ENCODE measurements at regions not wholly inside any gene's neighbourhood (a gene's known extent, or its start where the extent isn't known, plus 50 kb on each side); places are given as distances from the start of the nearest gene placed in this dataset.

DNA sequence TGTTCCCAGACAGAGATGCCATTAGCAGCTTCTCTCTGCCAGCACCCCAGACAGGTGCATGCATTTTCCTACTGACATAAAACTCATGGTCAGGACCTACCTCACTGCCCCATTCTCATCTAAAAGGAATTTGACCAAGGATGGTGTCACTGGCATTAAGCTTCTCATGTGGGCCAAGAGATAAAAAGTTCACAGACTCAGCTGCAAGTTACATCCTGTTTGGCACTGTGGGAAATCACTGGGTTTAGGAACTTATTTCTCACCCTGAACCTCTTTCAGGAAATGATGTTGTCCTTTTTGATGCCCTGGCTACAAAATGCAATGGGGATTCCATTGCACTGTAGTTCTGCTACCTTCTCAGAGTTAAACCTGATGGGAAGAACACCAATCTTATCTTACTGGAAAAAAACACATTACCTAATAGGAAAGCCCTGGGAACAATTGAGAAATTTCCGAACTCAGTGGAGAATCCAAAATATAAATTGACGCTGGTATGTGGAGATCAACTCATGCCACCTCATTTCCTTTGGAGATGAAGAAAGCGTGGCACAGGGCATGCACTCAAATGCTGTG, 252.1 kb upstream of the COPS8 start:
- no peak for DNase-seq

DNA sequence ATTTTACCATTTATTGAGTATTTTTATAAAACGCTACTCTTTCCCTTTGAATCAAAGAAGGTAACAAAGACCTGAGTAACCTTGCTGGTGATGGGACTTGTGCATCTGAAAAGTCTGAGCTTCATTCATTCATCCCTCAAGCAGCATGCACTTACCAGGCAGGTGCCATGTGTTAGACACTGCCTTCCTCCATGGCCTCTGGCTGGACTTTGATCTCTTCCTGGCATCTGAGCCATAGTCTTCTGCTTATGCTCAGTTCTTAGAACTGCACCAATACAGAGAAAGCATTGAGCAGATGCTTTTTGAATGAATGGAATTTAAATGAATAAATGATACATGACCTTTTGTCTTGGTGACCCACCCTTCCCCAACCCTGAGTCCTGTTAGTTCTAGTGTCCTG, 251.4 kb upstream of the COPS8 start:
- DNase-seq, result no peak

DNA sequence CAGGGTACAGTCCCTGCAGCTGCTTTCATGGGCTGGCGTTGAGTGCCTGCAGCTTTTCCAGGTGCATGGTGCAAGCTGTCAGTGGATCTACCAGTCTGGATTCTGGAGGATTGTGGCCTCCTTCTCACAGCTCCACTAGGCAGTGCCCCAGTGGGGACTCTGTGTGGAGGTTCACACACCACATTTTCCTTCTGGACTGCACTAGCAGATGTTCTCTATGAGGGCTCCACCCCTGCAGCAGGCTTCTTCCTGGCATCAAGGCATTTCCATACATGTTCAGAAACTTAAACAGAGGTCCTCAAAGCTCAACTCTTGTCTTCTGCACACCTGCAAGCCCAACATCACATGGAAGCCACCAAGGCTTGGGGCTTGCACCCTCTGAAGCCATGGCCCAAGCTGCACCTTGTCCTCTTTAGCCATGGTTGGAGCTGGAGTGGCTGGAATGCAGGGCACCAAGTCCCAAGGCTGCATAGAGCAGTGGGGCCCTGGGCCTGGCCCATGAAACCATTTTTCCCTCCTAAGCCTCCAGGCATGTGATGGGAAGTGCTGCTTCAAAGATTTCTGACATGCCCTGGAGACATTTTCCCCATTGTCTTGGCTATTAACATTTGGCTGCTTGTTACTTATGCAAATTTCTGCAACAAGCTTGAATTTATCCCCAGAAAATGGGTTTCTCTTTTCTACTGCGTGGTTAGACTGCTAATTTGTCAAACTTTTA, 250.2 kb upstream of the COPS8 start:
- no peak for DNase-seq

DNA sequence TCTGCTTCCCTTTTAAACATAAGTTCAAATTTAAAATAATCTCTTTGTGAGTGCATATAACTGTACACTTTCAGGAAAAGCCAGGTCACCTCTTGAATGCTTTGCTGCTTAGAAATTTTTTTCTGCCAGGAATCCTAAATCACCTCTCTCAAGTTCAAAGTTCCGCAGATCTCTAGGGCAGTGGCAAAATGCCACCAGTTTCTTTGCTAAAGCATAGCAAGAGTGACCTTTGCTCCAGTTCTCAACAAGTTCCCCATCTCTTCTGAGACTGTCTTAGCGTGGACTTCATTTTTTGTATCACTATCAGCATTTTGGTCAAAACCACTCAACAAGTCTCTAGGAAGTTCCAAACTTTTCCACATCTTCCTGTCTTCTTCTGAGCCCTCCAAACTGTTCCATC, 249.7 kb upstream of the COPS8 start:
- peak; percentile 41 to 44 for DNase-seq

DNA sequence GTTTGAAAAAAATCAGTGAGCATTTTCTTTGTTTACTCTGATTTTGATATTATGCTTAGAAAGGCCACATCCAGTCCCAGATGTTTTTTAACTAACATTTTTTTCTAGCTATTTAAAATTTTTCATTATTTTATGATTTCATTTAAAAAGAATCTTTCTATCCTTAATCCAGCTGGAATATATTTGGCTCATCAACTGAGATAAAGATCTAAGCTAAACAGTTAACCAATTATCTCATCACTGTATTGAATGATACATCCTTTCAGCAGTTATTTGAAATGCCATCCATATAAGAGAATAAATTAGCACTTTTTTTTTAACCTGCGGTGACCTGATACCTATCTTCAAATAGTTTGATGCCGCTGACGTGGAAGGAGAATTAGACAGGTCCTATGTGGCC, 245.5 kb upstream of the COPS8 start:
- DNase-seq, result no peak

DNA sequence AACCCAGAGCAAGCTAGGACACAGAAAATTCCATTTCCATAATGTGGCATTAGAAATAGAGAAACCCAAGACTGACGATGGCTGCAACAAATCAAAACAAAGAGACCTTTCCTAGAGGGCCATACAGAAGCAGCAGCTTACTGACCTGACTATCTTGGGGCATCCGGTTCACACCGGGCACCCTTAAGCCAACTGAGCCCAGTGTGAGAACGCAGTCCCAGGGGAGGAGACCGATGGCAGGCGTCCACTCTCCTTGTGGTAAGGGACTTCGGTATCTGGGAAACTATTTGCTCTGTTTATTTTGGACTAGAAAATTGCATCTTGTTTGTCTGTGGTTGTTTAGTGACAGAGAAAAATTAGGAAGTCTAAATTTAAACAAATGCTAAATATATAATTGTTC, 244.8 kb upstream of the COPS8 start:
- no peak for DNase-seq

DNA sequence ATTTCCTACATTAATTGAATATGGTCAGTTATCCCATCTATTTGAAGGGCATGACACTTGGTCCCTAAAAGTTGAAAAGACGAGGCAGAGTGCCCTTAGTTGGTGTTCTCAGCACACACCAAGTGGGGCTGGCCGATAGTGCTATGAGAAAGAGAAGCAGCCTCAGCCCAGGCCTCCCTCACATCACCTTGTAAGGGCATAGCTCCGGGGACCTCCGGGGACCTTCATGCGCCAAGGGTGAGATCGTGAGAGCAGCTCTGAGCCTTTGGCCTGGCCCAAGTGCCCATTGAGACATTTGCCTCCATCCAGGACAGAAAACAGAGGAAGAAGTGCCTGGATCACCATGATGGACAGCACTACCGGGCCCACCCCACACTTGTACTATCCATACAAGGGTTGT, 244.3 kb upstream of the COPS8 start:
- no peak for DNase-seq

DNA sequence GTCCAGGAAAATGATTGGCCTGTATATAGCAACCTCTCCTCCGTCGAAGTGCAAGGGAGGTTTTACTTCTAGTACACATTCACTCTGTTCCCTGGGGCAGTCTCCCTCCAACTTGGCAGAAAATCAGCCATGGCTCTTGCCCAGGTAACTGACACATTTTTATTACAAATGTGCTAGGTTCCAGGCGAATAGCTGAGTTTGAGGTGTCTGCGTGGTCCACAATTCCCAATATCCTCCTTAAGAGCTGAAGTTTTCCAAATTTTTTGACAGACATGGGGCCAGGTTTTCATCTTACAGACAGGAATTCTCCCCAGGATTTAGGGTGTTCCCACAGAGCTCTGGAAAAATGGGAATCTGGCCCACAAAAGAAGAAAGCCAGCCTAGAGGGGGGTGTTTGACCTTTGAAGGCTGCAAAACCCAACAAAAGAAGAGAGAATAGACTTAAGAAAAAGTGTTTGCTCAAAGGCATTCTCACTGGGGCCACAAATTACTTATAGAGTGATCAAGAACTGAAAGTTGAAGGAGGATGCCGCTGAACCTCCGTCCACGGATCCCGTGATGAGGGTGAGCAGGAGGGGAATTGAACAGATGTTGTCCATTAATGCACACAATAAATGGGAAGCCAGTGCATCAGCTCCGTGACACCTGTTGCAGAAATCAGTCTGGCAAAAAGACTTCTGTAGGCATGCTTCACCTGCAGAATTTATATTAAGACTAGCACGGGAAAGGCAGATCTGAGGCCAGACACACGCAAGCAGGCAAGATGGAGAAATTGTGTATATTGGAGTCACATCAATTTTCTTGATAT, 242.3 kb upstream of the COPS8 start:
- DNase-seq, result no peak

DNA sequence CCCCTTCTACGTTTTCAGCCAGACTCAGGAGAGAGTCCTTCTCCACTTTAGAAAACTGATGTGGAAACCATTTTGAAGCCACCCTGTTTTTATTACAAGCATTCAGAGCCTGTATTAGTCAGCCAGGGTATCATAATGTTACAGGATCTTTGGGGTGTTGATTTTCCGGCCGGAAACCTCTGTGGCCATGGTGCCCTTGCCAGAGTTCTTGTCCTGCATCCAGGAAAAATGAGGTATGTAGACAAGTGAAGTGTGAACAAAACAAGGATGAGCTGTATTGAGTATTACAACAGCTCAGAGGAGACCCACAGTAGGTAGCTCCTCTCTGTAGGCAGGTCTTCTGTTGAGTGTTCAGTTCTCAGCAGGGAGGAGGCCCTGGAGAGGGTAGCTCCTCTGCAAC, 241.0 kb upstream of the COPS8 start:
- no peak for DNase-seq

DNA sequence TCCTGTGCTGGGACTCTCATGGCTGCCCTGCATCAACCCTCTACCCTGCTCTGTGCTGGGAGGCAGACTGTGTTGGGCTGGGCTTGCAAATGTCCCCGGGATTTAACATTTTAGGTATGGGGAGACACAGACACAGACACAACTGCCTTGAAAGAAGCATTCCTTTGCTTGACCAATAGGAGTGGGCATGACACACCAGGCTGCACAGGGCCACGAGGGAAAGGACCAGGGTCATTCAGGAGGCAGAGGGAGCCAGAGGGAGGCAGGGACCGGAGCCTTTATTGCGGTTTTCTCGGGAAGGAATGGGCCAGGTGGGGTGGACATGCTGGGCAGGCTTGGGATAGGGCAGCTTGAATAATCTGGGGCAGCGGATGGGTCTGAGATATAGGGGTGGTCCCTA, 238.7 kb upstream of the COPS8 start:
- no peak for DNase-seq

DNA sequence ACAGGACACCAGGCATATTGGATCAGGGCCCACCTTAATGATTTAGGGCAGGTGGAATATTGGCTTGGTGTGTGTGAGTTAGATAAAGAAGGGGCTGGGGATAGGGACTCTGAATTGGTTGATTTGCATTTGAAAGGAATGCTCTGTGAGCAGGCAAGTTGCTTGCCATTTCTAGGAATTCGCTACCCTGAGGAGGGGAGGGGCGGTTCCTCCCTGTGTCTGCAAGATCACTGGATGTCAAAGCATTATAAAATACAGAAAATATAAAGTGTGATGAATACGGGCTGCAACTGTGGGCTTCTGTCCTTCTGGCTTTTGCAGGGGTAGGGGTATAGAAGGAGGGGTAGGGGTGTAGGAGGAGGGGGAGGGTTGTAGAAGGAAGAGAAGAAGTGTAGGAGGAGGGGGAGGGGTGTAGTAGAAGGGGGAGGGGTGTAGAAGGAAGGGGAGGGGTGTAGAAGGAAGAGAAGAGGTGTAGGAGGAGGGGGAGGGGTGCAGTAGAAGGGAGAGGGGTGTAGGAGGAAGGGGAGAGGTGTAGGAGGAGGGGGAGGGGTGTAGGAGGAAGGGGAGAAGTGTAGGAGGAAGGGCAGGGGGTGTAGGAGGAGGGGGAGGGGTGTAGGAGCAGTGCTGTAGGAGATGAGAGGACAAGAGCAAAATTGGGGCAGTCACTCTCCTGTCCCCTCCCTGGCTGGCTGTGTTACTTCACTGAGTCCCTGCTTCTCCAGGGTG, 238.0 kb upstream of the COPS8 start:
- no peak for DNase-seq

DNA sequence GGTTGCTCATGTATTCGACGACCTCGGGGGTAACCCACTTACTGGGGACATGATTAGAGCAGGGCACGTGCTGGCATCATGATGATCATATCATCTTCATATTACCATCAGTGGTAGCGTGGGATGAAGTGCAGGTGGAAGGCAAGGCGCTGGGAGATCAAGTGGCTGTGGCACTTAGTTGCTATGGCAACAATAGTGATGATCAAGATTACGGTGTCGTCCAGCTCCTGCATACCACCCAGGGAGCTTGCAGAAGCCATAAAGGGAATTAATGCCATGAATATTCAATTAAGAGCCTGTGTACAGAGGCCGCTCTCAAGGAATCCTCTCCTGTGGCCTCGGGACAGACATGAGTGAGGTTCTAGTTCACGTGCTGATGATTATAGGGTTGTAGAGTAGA, 237.2 kb upstream of the COPS8 start:
- DNase-seq, result no peak

DNA sequence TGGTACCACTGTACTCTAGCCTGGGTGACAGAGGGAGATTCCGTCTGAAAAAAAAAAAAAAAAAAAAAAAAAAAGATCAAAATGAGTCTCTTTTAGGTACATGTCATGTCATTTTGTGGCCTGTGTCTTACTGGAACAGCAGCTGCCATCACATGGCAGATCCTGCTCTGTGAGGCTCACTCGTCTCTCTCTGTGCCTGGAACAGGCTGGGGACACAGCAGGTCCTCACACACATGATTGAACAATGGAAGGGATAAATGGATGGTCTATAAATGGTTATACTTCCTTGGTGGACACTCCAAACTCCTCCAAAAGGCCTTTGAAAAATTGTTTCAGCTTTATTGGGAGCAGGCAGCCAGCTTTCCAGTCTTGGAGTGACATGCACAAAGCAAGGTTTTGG, 236.2 kb upstream of the COPS8 start:
- no peak for DNase-seq

DNA sequence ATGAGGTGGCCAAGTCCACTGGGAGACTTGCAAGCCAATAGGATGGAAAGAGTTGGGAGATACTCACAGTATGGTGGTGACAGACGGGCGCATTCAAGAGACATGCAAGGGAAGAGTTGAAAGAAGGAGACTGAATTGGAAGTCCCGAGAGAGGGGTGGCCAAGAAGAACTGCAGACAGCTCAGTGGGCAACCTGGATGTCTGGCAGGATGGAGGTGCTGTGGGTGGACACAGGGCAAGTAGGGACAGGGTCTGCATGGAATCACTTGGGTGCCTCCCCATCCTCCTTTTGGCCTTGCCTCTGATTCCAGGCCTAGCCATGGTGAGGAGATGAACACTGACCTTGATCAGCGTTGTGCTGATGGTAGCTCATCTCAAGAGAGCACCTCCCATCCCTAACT, 235.7 kb upstream of the COPS8 start:
- no peak for DNase-seq

DNA sequence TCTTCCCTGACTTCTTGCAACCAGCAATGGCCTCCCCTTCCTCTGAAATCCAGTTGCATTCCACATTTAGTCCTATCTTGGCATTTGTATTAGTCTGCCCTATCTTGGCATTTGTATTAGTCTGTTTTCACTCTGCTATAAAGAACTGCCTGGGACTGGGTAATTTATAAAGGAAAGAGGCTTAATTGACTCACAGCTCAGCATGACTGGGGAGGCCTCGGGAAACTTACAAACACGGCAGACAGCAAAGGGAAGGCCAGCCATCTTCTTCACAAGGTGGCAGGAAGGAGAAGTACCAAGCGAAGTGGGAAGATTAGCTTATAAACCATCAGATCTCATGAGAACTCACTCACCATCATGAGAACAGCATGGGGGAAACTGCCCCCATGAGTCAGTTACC, 234.5 kb upstream of the COPS8 start:
- DNase-seq, result peak in 1 of 2 donors; percentile 22

DNA sequence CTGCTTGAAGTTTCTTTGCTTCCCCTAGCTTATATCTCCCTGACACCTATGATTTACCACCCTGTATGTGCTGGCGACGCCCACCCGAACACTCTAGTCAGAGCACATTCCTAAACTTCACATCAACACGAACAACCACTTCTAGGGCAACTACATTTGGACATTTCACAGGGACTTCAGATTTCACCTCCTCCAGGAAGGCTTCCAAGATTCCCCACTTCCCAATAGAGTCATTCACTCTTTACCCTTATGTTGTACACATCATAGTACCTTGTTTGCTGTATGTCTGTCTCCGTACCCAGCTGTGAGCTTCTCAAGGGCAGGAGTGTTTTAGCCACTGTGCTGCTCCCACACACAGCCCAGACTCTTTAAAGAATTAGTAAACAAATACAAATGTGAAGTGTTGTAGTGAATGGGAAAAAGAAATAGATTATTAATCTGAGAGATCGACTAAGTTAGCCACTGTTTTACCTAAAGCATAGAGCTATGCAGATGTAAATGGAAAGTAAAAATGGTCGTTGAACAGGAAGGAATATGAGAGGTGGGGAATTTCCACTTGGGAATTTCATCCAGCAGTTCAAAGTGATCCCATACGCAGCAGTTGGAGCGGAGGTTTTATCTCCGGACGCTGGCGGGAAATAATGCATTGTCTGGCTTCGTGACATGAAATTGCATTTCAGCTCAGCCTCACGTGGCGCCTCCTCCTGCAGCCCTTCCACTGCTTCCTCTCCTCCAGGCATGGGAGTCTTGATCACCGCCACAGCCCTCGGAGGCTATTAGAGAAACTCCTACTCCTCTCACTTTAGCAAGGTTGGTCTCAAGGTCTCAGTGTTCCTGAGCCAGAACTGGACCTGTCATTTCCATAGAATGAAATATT, 233.4 kb upstream of the COPS8 start:
- no peak for DNase-seq

DNA sequence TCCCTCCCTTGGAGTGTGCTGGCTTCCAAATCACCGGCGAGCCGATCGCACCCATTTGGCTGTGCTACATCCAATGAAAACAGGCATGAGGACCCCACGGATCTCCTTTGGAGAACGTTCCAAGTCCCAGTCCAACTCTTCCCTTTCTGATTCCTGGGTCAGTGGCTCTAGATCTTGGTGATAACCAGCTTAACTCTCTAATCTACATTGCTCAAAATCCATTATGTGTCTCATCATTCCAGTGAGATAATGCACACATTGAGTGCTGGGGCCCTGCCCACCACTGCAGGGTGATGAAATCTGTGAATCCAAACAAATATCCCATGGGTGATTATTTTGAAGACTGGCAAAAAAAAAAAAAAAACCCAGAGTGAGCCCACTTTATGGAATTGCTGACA, 232.7 kb upstream of the COPS8 start:
- DNase-seq, result no peak

DNA sequence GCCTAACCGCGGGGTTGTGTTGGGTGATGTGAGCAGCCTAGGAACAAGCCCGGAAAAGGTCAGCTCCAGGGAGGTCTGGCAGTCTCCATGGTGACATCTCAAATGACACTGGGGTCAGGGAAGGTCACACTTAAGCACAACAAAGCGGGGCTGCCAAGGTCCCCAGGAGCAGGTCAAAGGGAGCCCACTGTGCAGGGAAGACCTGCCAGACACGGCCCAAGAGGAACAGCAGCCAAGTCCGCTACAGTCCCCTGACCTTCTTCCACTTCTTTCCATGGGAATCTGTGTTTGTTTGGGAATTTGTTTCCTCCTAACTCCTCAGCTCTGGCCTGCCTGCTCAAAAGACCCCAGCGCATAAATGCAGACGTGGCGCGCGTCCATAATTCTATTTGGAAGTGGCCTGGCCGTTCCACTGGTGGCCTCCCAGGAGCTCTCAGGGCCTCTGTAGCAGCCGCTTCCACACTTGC, 232.1 kb upstream of the COPS8 start:
- DNase-seq, result no peak

DNA sequence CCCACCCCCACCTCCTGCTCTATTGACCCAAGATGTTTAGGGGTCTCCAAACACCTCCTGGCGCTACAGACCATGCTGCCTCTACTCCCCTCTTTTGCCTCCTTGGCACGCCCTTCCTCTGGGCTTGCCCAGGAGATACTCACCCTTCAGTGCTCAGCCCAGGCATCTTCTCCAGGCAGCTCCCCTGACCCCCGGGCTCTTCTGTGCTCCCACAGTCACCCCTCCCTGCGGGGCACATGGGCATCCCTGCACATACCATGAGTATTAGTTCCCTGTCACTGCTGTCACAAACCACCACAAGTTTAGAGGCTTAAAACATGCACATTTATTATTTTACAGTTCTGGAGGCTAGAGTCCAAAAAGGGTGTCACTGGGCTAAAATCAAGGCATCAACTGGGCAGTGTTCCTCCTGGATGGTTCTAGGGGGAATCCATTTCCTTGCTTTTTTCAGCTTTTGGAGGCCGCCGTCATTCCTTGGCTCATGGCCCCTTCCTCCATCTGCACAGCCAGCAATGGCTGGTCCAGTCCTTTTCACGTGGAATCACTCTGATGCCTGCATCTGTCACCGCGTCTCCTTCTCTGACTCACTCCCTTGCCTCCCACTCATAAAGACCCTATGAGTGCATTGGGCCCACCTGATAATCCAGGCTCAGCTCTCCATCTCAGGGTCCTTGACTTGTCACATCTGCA, 230.4 kb upstream of the COPS8 start:
- DNase-seq, result no peak

DNA sequence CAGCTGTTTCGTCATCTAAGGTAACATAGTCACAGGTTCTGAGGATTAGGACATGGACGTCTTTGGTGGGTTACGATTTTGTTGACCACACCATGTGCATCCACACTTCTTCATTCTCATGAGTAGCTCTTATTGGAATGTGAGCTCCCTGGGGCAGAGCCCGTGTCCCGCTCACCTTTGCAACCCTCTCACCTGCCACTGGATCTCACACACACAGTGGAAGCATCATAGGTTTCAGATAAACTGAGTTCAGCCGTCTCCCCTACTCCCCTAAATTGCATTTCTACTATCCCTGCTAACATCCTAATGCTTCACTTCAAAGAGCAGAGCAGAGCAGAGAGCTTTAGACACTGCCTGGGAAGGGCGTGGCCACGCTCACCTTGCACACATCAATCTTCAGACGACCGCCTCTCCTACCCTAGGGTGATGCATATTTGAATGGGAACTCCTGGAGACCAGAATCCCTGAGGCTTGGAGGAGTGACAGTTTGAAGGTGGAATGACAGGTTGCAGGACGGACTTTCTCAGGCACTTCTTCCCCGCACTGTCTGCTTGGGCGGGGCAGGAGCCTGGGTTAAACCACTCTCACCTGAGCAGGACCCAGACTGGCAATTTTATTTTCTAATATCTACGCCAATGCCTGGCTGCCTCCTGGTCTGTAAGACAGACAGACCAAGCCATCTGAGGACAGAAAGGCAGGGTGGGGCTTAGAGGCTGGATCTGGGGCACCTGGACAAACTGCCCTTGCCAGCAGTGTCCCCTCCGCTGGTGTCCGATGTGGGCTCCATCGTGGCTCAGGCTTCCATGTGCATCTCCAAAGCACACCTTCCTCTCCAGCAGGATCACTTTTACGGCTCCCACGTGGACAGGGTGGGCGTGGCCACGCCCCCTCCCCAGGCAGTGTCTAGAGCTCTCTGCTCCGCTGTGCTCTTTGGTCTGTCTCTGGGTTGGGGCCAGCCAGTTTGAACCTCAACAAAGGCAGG, 229.5 kb upstream of the COPS8 start:
- DNase-seq, result no peak

Measured in inflammatory macrophage (primary cell).